ENCODE measurements at regions not wholly inside any gene's neighbourhood (a gene's known extent, or its start where the extent isn't known, plus 50 kb on each side); places are given as distances from the start of the nearest gene placed in this dataset.
"Not testable (repeated sequence)": the region's sequence is repeated elsewhere in the genome, so short reads cannot be mapped to it uniquely, and the experiment has no call there.

DNA sequence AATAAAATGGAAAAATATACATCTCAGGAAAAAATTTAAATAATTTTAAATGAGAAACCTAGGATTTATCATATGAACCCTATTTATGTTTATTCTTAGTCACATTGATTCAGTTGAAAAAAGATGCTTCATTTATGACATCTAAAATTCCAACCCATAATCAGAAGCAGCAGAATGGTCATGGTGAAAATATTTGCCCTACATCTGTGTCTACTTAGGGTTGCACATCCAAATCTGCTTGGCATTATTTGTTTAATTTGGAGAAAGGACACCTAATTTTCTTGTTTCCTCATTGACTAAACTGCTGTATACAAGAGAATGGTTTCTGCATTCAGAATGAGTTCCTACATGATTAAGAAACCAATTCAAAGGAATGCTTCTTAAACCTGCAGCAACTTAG, 72.9 kb upstream of the SKAP2 start:
- DNase-seq (no peak), ATAC-seq (ENCODE audit: low FRiP score in 2 of 2) (no peak)
- Histone ChIP-seq H3K27ac (no peak overlapping the region), H3K4me3 (no peak overlapping the region), H3K9me3 (no peaks in the 10 kb centered on the region), H3K36me3 (no peaks in the 10 kb centered on the region), H3K4me1 (no peaks in the 10 kb centered on the region), H3K27me3 (no peaks in the 10 kb centered on the region)
- TF ChIP-seq, protein P1, sequence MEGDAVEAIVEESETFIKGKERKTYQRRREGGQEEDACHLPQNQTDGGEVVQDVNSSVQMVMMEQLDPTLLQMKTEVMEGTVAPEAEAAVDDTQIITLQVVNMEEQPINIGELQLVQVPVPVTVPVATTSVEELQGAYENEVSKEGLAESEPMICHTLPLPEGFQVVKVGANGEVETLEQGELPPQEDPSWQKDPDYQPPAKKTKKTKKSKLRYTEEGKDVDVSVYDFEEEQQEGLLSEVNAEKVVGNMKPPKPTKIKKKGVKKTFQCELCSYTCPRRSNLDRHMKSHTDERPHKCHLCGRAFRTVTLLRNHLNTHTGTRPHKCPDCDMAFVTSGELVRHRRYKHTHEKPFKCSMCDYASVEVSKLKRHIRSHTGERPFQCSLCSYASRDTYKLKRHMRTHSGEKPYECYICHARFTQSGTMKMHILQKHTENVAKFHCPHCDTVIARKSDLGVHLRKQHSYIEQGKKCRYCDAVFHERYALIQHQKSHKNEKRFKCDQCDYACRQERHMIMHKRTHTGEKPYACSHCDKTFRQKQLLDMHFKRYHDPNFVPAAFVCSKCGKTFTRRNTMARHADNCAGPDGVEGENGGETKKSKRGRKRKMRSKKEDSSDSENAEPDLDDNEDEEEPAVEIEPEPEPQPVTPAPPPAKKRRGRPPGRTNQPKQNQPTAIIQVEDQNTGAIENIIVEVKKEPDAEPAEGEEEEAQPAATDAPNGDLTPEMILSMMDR (IDR thresholded peaks at IDR 0.05), result no peak
- TF ChIP-seq POLR2AphosphoS5 (IDR thresholded peaks at IDR 0.05), result no peak
- no peak for TF ChIP-seq EP300 (IDR thresholded peaks at IDR 0.05)
- TF ChIP-seq POLR2A (IDR thresholded peaks at IDR 0.05), result no peak

DNA sequence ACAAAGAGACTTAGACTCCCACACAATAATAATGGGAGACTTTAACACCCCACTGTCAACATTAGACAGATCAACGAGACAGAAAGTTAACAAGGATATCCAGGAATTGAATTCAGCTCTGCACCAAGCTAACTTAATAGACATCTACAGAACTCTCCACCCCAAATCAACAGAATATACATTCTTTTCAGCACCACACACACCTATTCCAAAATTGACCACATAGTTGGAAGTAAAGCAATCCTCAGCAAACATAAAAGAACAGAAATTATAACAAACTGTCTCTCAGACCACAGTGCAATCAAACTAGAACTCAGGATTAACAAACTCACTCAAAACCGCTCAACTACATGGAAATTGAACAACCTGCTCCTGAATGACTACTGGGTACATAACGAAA, 68.2 kb upstream of the SKAP2 start:
- peak in 1 of 2 donors; percentile 57 for DNase-seq
- H3K4me1 ChIP-seq; H3K27ac ChIP-seq; H3K36me3 ChIP-seq; ATAC-seq (ENCODE audit: low FRiP score in 2 of 2); H3K9me3 ChIP-seq; H3K27me3 ChIP-seq; H3K4me3 ChIP-seq: not testable (repeated sequence)
- WGBS, 2 donors, result 83 to 99% methylated on average over 2 to 3 of the region's 3 CpGs

DNA sequence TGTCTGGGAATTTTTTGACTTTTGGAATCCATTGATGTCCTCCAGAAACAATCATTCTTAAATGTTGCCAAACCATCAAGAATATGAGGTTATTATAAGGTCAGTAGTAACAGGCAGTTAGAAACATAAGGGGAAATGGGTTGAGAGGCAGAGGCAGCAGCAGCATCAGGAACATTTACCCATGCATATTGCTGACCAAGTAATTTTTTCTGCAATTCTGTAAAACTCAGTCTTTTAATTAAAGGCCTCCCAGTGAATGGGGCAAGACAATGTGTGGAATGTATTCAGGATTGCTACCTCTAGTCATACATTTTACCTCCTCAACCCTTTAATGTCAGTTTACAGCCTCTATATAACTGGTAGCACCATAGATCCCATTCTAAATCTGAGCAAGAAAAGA, 66.5 kb upstream of the SKAP2 start:
- no peak overlapping the region for H3K27ac ChIP-seq
- H3K36me3 ChIP-seq, result no peaks in the 10 kb centered on the region
- H3K9me3 ChIP-seq, result no peaks in the 10 kb centered on the region
- no peak overlapping the region for H3K4me3 ChIP-seq
- H3K27me3 ChIP-seq, result no peaks in the 10 kb centered on the region
- DNase-seq (no peak), ATAC-seq (ENCODE audit: low FRiP score in 2 of 2) (no peak)
- no peaks in the 10 kb centered on the region for H3K4me1 ChIP-seq
- TF ChIP-seq EP300 (IDR thresholded peaks at IDR 0.05), result no peak
- no peak for TF ChIP-seq POLR2A (IDR thresholded peaks at IDR 0.05)
- no peak for TF ChIP-seq POLR2AphosphoS5 (IDR thresholded peaks at IDR 0.05)
- TF ChIP-seq, protein P1 (IDR thresholded peaks at IDR 0.05), result no peak

DNA sequence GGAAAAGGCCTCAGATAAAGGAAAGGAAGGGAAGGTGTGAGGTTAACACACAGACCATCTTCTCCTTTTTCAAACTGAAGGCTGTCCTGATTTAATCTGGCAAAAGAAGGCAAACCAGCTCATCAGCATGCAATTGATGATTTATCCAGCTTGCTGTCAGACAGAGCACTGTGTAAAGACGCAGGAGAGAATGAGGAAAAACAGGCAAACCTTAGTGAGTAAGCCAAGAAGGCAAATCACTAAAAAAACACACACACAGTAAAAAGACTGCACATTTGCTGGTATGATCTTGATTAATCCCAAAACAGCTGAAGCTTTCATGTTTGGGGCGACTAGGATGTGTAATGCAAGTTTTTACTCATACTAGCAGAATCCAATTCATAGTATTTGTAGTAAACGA, 65.8 kb upstream of the SKAP2 start:
- H3K36me3 ChIP-seq, result no peaks in the 10 kb centered on the region
- ATAC-seq (ENCODE audit: low FRiP score in 2 of 2) (no peak), DNase-seq (no peak)
- no peak overlapping the region for H3K4me3 ChIP-seq
- WGBS, 2 donors, result 77 to 88% methylated on average over 3 of the region's 3 CpGs
- TF ChIP-seq, protein P1 (IDR thresholded peaks at IDR 0.05), result no peak
- TF ChIP-seq POLR2A (IDR thresholded peaks at IDR 0.05) (no peak), EP300 (IDR thresholded peaks at IDR 0.05) (no peak), POLR2AphosphoS5 (IDR thresholded peaks at IDR 0.05) (no peak)
- no peaks in the 10 kb centered on the region for H3K27me3 ChIP-seq
- no peaks in the 10 kb centered on the region for H3K9me3 ChIP-seq
- H3K4me1 ChIP-seq, result no peaks in the 10 kb centered on the region
- H3K27ac ChIP-seq, result no peak overlapping the region

DNA sequence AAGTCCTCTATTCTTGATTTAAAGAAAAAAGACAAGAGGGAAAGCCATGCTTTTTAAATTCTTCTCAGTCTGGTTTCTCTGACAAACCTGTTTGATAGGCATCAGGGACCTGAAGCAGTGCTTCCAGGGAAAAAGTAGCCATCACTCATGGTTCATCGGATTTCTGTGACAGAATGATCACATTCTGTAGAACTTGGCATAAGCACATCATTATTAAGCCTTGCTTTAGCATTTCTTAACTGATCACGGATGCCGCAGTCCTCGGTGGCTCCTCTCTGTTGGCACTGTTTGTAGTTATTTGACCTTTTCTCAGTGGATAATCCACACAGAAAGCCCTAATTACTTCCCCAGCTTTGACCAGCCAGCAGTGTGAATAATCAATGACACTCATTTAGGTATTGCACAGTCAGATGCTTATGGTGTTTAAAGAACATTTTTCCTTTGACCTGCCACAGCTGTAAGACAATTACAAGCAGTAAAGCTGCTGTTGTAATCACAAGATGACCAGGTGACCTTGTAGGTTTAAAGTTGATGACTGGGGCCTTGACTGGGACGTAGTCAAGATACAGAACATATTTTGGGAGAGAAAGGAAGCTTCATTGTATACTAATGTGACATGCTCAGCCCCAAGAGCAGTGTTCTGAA, 64.4 kb upstream of the SKAP2 start:
- ATAC-seq (ENCODE audit: low FRiP score in 2 of 2), result no peak
- TF ChIP-seq, protein P1 (IDR thresholded peaks at IDR 0.05), result no peak
- TF ChIP-seq POLR2A (IDR thresholded peaks at IDR 0.05) (no peak), EP300 (IDR thresholded peaks at IDR 0.05) (no peak), POLR2AphosphoS5 (IDR thresholded peaks at IDR 0.05) (no peak)
- no peak overlapping the region for H3K4me3 ChIP-seq
- no peaks in the 10 kb centered on the region for H3K36me3 ChIP-seq
- no peaks in the 10 kb centered on the region for H3K27me3 ChIP-seq
- 77 to 81% methylated on average over 5 of the region's 5 CpGs for WGBS, 2 donors
- no peak overlapping the region for H3K27ac ChIP-seq
- DNase-seq, result no peak
- H3K4me1 ChIP-seq, result no peaks in the 10 kb centered on the region
- no peaks in the 10 kb centered on the region for H3K9me3 ChIP-seq

Data from upper lobe of left lung (tissue), 6 donors.